Smooth muscle cell of the brain vasculature (primary cell): ENCODE measurements at regions not wholly inside any gene's neighbourhood (a gene's known extent, or its start where the extent isn't known, plus 50 kb on each side); places are given as distances from the start of the nearest gene placed in this dataset.
A peak's percentile ranks its signal among the peaks of the same experiment; 100 is the strongest.
"Not testable (repeated sequence)": the region's sequence is repeated elsewhere in the genome, so short reads cannot be mapped to it uniquely, and the experiment has no call there.

Source experiments
- DNase-seq: peaks from one replicate; pipeline ENCODE4 v3.0.0-alpha.2; 2012; ENCODE audit warnings: low read depth, low spot score

DNA sequence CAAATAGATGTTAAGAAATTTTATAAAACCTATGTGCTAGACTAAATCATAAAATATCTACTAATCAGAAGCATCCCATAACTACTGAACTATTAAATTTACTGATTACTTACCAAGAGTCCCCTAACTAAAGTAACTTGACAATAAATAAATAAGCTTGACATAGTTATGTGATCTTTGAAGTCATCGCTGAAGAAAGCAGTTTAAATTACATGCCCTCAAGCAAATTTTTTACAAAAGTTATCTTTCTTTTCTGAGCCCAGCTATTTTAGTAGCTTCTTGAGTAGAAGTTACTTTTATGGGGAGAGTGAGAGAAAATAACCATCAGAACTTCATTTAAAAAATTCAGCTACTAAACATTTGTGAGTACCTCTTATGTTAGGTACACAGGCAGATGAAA, 150.9 kb upstream of the FAM241A start:
- no peak for DNase-seq

DNA sequence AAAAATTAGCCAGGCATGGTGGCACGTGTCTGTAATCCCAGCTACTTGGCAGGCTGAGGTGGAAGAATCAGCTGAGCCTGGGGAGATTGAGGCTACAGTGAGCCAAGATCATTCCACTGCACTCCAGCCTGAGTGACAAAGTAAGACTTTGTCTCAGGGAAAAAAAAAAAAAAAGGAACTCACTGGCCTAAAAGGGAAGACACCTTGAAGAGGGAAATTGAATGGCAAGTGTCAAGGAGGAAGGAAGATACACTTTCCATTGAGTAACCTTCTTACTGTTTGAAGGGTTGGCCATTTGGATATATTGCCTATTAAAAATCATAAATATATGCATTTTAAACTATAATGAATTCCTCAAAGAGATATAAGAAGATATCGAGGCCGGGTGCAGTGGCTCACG, 147.5 kb upstream of the FAM241A start:
- DNase-seq: no peak

DNA sequence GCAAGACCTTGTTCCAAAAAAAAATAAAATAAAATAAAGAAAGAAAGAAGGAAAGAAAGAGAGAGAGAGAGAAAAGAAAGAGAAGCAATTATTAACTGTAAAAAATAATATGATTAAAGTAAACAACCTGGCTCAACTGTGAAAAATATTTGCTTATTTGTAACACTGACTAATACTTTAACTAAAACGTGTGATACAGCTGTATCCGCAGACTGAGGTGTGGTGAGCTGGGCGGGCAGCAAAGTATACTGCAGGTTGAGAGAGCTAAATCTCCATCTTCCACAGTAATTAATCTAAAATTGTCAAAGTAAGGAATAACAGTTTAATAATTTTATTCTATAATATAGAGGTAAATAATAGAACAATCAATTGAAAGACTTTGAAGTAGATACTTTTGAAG, 145.5 kb upstream of the FAM241A start:
- DNase-seq: no peak

DNA sequence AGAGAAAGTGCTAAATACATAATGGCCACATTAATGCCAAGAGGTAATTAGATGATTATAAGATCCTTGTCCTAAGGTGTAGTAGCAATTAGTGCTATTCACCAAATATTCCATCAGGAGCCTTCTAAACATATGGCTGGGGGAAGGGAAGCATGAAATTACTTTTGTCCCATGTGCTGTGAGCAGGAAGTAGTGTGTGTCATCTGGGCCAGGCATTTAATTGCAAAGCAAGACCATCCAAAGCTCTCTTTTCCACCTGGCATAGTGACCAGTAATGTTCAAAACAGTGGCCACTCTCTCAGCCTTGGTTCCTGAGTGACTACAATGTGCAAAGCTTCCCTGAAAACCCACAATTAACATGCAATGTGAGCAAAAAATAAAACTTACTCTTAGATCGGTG, 144.2 kb upstream of the FAM241A start:
- no peak for DNase-seq

DNA sequence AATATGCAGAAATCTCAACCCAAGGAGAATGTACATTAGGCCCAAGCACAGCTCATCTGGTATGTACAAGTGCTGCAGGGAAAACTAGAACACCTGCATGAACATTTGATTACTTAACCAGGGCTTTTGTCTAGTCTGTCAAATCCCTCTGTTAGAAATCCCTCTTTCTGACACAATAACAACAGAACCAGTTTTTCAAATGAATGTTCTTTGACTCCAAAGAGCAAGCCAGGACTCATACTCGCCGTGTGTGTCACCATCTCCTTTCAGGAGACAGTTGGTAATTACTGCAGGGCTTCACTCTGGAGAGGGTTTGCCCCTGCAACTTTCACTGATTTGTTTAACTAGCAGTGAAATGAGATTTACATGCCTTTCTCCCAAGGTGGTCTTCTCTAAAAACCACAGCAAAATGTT, 143.0 kb upstream of the FAM241A start:
- DNase-seq: no peak

DNA sequence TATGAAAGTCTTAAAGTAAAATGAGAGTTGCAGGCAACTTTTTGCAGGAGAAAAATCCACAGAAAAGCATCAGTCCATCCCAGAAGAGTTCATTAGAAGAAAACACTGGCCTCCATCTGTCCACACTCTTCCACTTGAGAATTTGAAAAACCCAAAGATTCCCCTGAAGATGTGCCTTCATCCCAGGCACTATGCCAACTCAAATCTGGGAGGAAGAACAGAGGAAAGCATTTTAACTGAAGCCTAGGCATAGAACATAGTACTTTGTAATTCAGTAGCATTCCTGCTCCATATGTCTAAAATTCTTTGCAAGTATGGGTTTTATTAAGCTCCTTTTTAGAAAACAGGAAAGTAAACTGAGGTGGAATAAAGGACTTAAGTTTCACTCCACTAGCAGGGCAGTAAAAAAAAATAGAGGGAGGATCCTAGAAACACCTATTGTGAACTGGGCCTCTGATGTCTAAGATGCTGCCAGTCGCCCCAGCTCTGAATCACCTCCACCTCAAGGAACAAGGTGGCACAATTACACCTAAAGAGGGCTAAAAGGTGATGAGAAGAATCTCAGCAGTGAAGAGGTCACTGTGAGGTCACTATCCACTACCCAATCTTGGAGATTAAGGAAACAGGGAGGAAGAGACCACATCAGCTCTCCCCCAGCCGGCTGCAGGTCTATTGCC, 141.9 kb upstream of the FAM241A start:
- no peak for DNase-seq

DNA sequence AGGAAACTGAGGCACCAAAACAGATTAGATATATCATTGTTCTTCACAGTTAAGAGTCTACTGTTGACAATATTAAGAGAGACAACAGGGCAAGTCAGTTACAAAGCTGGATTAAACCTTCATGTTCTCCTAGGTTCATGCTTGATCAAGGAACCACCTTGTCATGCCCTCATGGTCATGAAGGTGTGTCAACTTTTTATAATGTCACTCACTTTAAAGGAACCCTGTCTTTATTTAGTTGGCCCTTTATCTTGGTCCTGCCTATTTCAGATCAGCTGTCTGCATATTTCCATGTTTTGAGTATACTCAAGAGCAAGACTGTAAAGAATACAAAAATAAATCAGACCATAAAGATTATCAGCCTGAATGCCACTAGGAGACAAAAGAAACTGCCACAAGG, 140.2 kb upstream of the FAM241A start:
- no peak for DNase-seq

DNA sequence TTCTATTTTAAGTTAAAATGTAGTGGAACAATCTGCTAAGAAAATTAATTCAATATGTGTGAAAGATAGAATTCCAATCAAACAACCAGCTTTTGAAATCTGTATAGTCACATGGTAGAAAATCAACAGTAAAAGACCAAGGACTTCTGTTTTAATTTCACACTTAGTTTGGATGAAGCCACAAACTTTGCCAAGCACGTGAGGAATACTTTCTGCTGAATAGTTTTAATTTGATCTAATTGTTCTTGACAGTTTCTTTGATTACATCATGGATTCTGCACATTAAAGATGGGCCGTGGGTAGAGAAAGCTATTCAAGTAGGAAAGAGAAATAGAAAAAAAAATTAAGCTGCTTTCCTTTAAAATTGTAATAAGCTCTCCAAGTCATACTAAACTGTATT, 137.9 kb upstream of the FAM241A start:
- no peak for DNase-seq

DNA sequence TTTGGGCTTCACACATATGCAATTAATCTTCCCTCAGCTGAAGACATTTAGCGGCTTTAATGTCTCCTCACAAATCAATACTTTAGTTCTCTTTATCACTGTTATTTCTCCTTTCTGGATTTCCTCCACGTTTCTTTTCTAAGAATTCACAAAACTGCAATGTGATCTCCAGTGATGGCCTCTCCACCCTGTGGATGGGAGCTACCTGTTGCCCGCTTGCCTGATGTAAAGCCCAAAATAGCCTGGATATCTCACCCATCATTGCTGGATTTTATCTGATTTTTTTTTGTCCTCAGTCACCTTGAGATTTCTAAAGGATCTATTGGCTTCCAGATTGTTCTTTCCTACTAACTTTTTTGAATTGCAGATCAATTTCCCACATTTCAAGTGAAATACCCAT, 129.3 kb upstream of the FAM241A start:
- DNase-seq: no peak

DNA sequence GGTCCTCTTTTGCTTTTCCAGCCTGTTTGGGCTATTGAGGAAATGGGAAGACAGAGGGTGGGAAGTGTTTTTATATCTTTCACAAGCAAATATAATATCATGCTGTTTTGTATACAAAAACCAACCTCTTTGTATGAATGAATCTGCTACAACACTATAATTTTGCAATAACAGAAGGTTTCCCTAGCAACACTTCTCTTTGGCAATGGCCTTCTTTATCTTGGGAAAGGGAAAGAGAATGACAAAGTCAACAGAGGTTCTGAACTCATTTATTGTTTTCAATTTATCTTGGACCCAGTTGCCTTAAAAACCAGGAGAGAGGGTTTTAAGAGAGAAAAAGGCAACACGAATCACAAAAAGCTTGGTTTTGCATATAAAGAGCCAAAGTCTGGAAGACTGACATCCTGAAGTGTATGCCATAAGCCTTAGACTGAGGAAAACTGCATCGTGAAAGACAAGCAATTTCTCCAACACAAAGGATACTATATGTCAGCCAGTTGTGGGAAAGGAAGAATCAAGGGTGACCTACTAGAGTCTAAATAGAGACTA, 121.8 kb upstream of the FAM241A start:
- DNase-seq: no peak

DNA sequence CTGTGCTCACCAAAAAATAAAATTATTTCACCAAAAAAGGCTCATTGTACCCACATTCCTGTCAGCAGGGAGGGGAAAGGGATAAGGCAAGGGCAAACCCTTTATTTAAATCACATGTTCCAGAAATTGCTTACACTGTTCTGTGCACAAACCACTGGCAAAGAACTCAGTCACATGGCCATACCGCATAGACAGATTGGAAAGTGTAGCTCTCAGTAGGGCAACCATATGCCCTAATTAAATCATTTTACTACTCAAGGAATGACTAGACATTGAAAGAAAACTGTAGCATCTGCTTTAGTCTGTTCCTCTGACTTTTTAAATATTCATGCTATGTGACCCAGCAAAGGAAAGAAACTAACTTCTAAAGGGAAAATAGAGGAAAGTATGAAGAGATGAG, 119.2 kb upstream of the FAM241A start:
- no peak for DNase-seq

DNA sequence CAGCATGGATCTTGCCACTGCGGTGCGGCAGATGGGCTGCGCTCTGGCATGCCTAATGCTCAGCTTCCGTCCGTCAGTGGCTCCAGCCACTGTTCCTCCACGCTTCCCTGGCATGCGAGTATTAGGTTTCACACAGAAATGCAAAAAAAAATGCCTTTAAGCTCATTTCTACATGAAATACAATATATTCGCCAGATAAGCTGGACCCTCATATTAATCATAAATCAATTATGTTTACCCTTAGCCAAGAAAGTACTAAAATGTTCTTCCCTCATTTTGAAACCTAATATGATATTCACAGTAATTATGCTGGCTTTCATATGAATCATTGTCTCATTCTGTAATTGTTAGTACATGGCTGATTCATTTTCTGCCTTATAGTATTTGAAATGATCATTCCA, 115.5 kb upstream of the FAM241A start:
- no peak for DNase-seq

DNA sequence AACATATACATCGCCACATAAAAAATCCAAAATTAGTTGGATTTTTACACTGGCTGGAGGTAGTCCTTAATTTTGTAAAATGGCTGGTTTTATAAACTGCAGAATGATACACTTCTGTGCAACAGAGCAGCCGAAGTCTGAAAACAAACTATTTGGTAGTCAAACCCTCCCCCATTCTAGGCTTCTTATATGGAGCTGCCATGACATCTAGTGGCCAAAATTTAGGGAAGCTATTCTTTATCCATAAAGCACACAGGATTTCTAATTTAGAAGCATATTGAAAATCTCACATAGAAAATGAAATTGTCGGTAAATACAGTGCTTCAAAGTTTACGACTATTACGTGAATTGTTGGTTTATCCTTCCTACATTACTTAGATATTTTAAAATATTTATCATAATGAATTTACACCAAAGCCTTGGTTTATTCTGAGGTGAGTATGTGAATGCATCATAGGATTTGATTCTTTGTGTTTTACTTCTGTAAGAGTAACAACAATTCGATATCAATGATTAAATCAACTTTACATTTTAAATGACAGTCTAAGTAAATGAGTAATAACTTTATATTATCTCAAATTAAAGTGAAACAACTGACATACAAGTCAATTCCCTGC, 113.4 kb upstream of the FAM241A start:
- peak; percentile 26 for DNase-seq

DNA sequence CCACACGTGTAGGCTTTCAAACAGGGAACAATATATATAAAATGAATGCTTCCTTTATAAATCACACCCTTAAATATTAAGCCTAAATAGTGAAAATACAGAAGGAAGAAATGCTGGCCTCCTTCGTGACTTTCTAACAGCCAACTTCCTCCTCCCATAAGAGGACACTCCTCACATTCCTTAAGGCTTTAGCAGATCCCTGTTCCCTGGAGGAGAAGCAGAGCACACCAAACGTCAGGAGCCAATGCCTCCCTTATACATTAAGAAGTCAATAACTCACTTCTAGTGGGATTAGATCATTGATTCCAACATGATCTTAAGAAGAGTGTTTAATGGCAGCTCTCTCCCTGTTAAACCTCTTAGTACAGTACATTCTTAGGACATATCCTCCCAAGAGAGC, 108.4 kb upstream of the FAM241A start:
- no peak for DNase-seq

DNA sequence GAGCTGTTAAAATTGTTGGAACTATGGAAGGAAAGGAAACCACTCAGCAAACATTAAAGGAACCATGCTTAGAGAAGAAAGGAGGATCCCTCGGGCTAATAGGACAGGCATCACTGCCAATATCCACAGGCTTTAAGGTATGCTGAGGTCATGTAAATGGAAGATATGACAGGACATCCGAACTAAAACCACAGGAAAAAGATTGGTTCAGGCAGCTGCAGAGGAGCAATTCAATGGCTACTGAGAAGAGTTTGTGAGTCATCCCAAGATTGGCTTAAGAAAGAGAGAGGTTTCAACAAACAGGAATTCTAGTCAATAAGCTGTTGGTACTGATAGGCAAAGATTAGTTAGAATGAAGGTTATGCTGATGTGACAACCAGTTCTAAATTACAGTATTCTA, 106.4 kb upstream of the FAM241A start:
- DNase-seq: no peak

DNA sequence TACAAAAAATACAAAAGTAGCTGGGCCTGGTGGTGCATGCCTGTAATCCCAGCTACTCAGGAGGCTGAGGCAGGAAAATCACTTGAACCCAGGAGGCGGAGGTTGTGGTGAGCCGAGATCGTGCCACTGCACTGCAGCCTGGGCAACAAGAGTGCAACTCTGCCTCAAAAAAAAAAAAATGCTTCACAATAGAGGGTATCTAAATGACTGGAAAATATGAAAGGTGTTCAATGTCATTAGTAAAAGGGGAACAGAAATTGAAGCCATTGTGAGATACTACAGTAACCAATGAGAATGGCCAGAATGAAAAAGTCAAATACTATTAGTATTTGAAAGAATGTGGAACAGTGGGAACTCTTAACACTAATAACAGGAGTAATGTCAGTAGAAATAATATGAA, 96.1 kb upstream of the FAM241A start:
- not testable (repeated sequence) for DNase-seq

DNA sequence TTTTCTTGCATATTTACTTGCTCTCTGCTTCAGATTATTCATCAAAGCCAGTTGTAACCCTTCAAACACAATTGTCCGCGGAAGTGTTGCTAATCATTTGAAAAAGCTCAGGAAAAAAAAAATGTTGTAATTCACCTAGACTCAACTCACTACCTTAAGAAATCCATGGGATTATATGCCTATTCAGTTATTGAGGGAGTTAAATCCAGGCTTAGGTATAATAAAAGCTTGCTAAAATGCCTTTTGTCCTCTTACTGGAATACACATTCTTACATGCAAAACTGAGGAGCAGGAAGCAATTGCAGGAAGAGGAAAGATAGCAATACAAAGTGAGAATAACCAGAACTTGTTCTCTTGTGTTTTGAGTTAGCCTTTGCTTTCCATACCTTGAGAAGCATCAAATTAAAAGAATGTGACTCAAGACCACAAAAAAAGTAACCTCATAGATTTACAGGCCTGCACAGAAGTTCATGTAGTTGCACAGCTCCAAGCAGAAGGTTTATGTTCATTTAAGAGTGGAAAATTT, 91.4 kb upstream of the FAM241A start:
- DNase-seq: no peak

DNA sequence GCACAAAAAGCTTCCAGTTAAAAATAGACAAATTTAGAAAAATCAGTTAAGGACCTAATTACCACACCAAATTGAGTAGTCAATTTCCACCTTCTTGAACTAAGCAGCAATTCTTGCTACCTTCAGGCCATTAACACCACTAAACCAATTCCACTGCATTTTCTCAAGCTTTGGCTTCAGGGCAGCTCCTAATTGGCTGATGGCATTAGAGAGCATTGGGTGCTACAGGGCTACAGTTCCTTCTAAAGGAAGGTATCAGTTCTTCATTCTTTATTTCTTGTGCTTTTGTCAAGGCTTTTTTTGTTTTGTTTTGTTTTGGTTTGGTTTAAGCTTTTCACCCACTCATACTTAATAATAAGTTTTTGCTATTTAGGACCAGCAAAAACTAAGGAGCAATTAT, 90.2 kb upstream of the FAM241A start:
- no peak for DNase-seq

DNA sequence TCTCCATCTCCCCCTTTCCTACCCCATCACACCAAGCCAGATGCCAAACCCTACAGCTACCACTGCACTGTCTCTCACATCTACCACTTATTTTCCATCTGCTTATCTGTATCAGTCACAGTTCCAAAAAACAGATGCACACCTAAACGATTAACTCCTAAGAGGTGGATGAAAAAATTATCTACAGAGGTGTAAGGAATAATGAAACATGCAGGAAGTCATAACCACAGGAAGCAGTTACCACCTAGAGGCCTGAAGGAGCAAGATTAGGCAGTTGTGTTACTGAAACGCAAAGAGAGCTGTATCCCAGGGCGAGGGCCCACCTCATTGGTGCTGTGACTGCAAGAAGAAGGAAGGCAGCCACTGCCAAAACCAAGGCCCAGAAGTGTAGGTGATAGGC, 87.8 kb upstream of the FAM241A start:
- no peak for DNase-seq

DNA sequence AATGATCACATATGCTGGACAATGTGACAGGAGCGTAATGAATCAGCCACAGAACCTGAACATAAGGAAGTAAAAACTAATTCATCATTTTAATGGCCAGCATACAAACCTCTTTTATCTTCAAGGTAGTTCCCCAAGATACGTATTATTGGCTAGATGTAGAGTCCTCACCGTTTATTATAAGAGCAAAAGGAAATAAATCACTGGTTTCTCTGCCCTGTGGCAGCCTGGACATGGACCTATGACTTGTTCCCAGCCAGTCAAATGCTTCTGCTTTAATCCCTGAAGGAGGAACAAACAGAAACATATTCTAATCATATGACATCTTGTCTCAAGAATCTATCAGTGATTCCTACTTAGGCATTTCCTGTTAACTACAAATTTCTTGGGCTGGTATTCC, 86.8 kb upstream of the FAM241A start:
- DNase-seq: no peak

DNA sequence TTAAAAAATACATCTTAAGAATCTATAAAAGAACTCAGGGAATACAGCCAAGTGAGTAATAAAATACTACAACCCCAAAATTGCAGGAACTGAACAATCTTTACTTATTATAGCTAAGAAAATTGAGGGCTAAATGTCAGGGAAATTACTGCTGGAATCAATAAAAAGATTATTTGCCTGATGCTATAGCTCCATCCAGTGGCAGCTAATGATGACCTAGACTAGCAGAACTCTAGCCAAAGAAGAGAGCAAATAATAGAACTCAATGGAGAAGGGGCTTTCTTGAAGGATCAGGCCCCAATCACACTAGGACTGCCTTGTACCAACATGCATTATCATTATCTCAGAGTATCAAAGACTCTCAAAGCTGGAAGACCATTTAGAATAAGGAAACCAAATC, 85.0 kb upstream of the FAM241A start:
- no peak for DNase-seq

DNA sequence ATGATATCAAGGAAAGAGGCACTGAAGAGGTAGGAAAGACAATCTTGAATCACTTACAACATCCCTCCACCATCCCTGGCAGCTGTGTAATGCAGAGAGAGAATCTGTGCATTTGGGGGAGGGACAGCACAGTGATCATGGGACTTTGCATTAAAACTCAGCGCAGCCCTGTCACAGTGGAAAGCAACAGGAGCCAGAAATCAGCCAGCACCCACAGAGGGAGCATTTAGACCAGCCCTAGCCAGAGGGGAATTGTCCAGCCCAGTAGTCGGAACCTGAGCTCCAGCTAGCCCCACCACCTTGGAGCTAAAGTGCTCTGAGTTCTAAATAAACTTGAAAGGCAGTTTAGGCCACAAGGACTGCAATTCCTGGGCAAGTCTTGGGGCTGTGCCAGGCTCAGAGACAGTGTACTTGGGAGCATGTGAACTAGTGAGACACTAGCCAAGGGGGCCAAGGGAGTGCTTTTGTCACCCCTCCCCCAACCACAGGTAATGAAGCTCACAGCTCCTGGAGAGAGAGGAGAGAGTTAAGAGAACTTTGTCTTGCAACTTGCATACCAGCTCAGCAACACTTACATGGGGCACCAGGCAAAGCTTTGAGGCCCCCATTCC, 83.9 kb upstream of the FAM241A start:
- no peak for DNase-seq

DNA sequence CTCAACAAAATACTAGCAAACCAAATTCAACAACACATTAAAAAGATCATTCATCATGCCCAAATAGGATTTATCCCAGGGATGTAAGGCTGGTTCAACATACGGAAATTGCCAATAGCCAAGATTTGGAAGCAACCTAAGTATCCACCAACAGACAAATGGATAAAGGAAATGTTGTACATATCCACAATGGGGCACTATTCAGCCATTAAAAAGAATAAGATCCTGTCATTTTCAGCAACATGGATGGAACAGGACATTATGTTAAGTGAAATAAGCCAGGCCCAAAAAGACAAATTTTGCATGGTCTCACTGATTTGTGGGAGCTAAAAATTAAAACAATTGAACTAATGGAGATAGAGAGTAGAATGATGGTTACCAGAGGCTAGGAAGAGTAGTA, 82.0 kb upstream of the FAM241A start:
- no peak for DNase-seq
